Thymus (tissue), 11 donors: ENCODE measurements at regions not wholly inside any gene's neighbourhood (a gene's known extent, or its start where the extent isn't known, plus 50 kb on each side); places are given as distances from the start of the nearest gene placed in this dataset.

Experiments used
- DNase-seq, 9 donors: peaks; one replicate each; pipeline ENCODE4 v3.0.0-alpha.2; 2013; ENCODE audit warnings: low spot score in 9 of 9, low read depth in 6 of 9, missing footprints in 1 of 9
- H3K27ac ChIP-seq, 2 donors: one replicate each; pipeline ENCODE4 v1.5.1; 2013; ENCODE audit warnings: control low read depth in 1 of 2, low read depth in 1 of 2, low read length in 1 of 2, mild to moderate bottlenecking in 1 of 2, moderate library complexity in 1 of 2
- H3K27me3 ChIP-seq, 2 donors: one replicate each; pipeline ENCODE4 v1.5.1; 2013; ENCODE audit warnings: low read length in 1 of 2; ENCODE audit not compliant: control insufficient read depth in 2 of 2, insufficient read depth in 1 of 2
- H3K36me3 ChIP-seq, 2 donors: one replicate each; pipeline ENCODE4 v1.5.1; 2013; ENCODE audit warnings: low read length in 1 of 2, mild to moderate bottlenecking in 1 of 2, moderate library complexity in 1 of 2; ENCODE audit not compliant: control insufficient read depth in 2 of 2, insufficient read depth in 2 of 2
- H3K4me1 ChIP-seq, 2 donors: one replicate each; pipeline ENCODE4 v1.5.1; 2013; ENCODE audit warnings: low read length in 2 of 2; ENCODE audit not compliant: control insufficient read depth in 2 of 2, insufficient read depth in 2 of 2
- H3K4me3 ChIP-seq, 2 donors: one replicate each; pipeline ENCODE4 v1.5.1; 2013; ENCODE audit warnings: low read length in 2 of 2, control low read depth in 1 of 2, mild to moderate bottlenecking in 1 of 2
- H3K9me3 ChIP-seq, 2 donors: one replicate each; pipeline ENCODE4 v1.5.1; 2013; ENCODE audit warnings: low read length in 1 of 2, mild to moderate bottlenecking in 1 of 2; ENCODE audit not compliant: control insufficient read depth in 2 of 2, insufficient read depth in 1 of 2
- whole genome bisulfite sequencing: extraction: QIAGEN DNeasy Blood & Tissue Kit; methylation state at CpG from one replicate; pipeline ENCODE4 v1.1.7; 2013; 5-methylcytosine and 5-hydroxymethylcytosine counted together
- donor health status: healthy.

GRCh38 chr13:37366044-37366770 lies 232.4 kb downstream of the POSTN start:
- whole genome bisulfite sequencing = 87% methylated on average over 5 of the region's 5 CpGs
- no peaks in the 10 kb centered on the region for H3K27me3 ChIP-seq
- DNase-seq = no peak
- H3K27ac ChIP-seq = no peak overlapping the region
- H3K9me3 ChIP-seq = no peaks in the 10 kb centered on the region
- H3K4me1 ChIP-seq = no peaks in the 10 kb centered on the region
- no peaks in the 10 kb centered on the region for H3K36me3 ChIP-seq
- no peak overlapping the region for H3K4me3 ChIP-seq

GRCh38 chr13:37365496-37365895 lies 233.1 kb downstream of the POSTN start:
- H3K9me3 ChIP-seq = no peaks in the 10 kb centered on the region
- H3K27ac ChIP-seq = no peak overlapping the region
- H3K27me3 ChIP-seq = no peaks in the 10 kb centered on the region
- H3K4me3 ChIP-seq = no peak overlapping the region
- WGBS = 93% methylated on average over 2 of the region's 2 CpGs
- no peak for DNase-seq
- no peaks in the 10 kb centered on the region for H3K36me3 ChIP-seq
- no peaks in the 10 kb centered on the region for H3K4me1 ChIP-seq

- Histone ChIP-seq H3K27ac (no peak overlapping the region), H3K27me3 (no peaks in the 10 kb centered on the region), H3K9me3 (no peaks in the 10 kb centered on the region), H3K4me3 (no peak overlapping the region), H3K36me3 (no peaks in the 10 kb centered on the region), H3K4me1 (no peaks in the 10 kb centered on the region)
- 91% methylated on average over 2 of the region's 2 CpGs for WGBS
- DNase-seq = no peak
These were observed 233.6 kb downstream of the POSTN start for GRCh38 chr13:37364956-37365355.

GRCh38 chr13:37364007-37364406 lies 234.6 kb downstream of the POSTN start:
- no peaks in the 10 kb centered on the region for H3K9me3 ChIP-seq
- H3K27me3 ChIP-seq = no peaks in the 10 kb centered on the region
- H3K4me3 ChIP-seq = no peak overlapping the region
- 97% methylated on average over 1 of the region's 1 CpG for WGBS
- H3K27ac ChIP-seq = no peak overlapping the region
- H3K4me1 ChIP-seq = no peaks in the 10 kb centered on the region
- no peaks in the 10 kb centered on the region for H3K36me3 ChIP-seq
- DNase-seq = no peak

- no peak overlapping the region for H3K27ac ChIP-seq
- no peaks in the 10 kb centered on the region for H3K36me3 ChIP-seq
- H3K4me3 ChIP-seq = no peak overlapping the region
- WGBS = 88% methylated on average over 3 of the region's 3 CpGs
- H3K9me3 ChIP-seq = no peaks in the 10 kb centered on the region
- DNase-seq = no peak
- H3K27me3 ChIP-seq = no peaks in the 10 kb centered on the region
- H3K4me1 ChIP-seq = no peaks in the 10 kb centered on the region
These were observed 237.0 kb downstream of the POSTN start for GRCh38 chr13:37361608-37362007.

- no peaks in the 10 kb centered on the region for H3K9me3 ChIP-seq
- H3K36me3 ChIP-seq = no peaks in the 10 kb centered on the region
- 54% methylated on average over 2 of the region's 2 CpGs for WGBS
- no peak for DNase-seq
- no peak overlapping the region for H3K27ac ChIP-seq
- H3K27me3 ChIP-seq = no peaks in the 10 kb centered on the region
- H3K4me1 ChIP-seq = no peaks in the 10 kb centered on the region
- no peak overlapping the region for H3K4me3 ChIP-seq
These were observed 238.0 kb downstream of the POSTN start for GRCh38 chr13:37360556-37360955.

- Histone ChIP-seq H3K4me3 (no peak overlapping the region), H3K27ac (no peak overlapping the region), H3K4me1 (no peaks in the 10 kb centered on the region), H3K36me3 (no peaks in the 10 kb centered on the region), H3K9me3 (no peaks in the 10 kb centered on the region), H3K27me3 (no peaks in the 10 kb centered on the region)
- 94% methylated on average over 1 of the region's 1 CpG for WGBS
- no peak for DNase-seq
These were observed 241.0 kb downstream of the POSTN start for GRCh38 chr13:37357548-37357947.

- Histone ChIP-seq H3K9me3 (no peaks in the 10 kb centered on the region), H3K4me3 (no peak overlapping the region), H3K36me3 (no peaks in the 10 kb centered on the region), H3K27me3 (no peaks in the 10 kb centered on the region), H3K27ac (no peak overlapping the region), H3K4me1 (no peaks in the 10 kb centered on the region)
- WGBS = 89% methylated on average over 4 of the region's 4 CpGs
- no peak for DNase-seq
These were observed 244.7 kb downstream of the POSTN start for GRCh38 chr13:37353911-37354310.

- no peaks in the 10 kb centered on the region for H3K27me3 ChIP-seq
- WGBS = 96% methylated on average over 2 of the region's 2 CpGs
- no peaks in the 10 kb centered on the region for H3K9me3 ChIP-seq
- H3K36me3 ChIP-seq = no peaks in the 10 kb centered on the region
- no peak overlapping the region for H3K27ac ChIP-seq
- H3K4me1 ChIP-seq = no peaks in the 10 kb centered on the region
- no peak for DNase-seq
- H3K4me3 ChIP-seq = no peak overlapping the region
These were observed 245.7 kb upstream of the CSNK1A1L start for GRCh38 chr13:37351211-37351610.
